ENCODE measurements at regions not wholly inside any gene's neighbourhood (a gene's known extent, or its start where the extent isn't known, plus 50 kb on each side); places are given as distances from the start of the nearest gene placed in this dataset.

GRCh38 chr9:33677506-33677809, 117.9 kb upstream of the PRSS3 start:
- Histone ChIP-seq H3K27me3 (ENCODE audit: control insufficient read depth, insufficient read depth, low read length) (peaks cover 15% of the 10 kb centered on the region), H2AFZ (ENCODE audit: low read length) (no peak overlapping the region)

GRCh38 chr9:33677961-33678360, 117.4 kb upstream of the PRSS3 start:
- DNase-seq (ENCODE audit: low read depth in 2 of 2), result no peak
- no peaks in the 10 kb centered on the region for H3K36me3 ChIP-seq (ENCODE audit: control insufficient read depth, insufficient read depth, low read length)
- H3K4me3 ChIP-seq (replicated peaks in 1 of 4; ENCODE audit: control extremely low read depth in 1 of 4, insufficient read depth in 1 of 4, low read depth in 3 of 4, low read length in 4 of 4), result peak overlapping the region in 1 of 4 experiments; percentile 63
- no peak overlapping the region for H3K4me2 ChIP-seq (ENCODE audit: extremely low read depth, insufficient read depth, low read length)
- peaks cover 18% of the 10 kb centered on the region for H3K27me3 ChIP-seq (ENCODE audit: control insufficient read depth, insufficient read depth, low read length)
- H4K20me1 ChIP-seq (ENCODE audit: control insufficient read depth, extremely low read depth, insufficient read depth, low read length), result no peaks in the 10 kb centered on the region
- H3K79me2 ChIP-seq (ENCODE audit: control insufficient read depth, insufficient read depth, low read length), result no peaks in the 10 kb centered on the region
- H3K4me1 ChIP-seq (ENCODE audit: control insufficient read depth, extremely low read depth, insufficient read depth, low read length), result no peaks in the 10 kb centered on the region
- H3K9ac ChIP-seq (ENCODE audit: insufficient read depth, low read length), result no peak overlapping the region
- no peak overlapping the region for H3K27ac ChIP-seq (ENCODE audit: insufficient read depth, low read length)
- no peak overlapping the region for H2AFZ ChIP-seq (ENCODE audit: low read length)
- H3K9me3 ChIP-seq (ENCODE audit: control insufficient read depth, insufficient read depth, low read depth, low read length), result no peaks in the 10 kb centered on the region
- TF ChIP-seq EZH2 (IDR thresholded peaks at IDR 0.05; ENCODE audit: low read length, missing control alignments) (no peak), CTCF (conservative IDR thresholded peaks at IDR 0.05 in 1 of 2, IDR thresholded peaks at IDR 0.05 in 1 of 2; ENCODE audit: low read depth in 1 of 2, low read length in 2 of 2) (no peak)

More at GRCh38 chr9:33677506-33677809, 117.9 kb upstream of the PRSS3 start:
- H3K4me2 ChIP-seq (ENCODE audit: extremely low read depth, insufficient read depth, low read length), result peak overlapping the region; percentile 75
- no peaks in the 10 kb centered on the region for H3K79me2 ChIP-seq (ENCODE audit: control insufficient read depth, insufficient read depth, low read length)
- no peaks in the 10 kb centered on the region for H3K4me1 ChIP-seq (ENCODE audit: control insufficient read depth, extremely low read depth, insufficient read depth, low read length)
- no peaks in the 10 kb centered on the region for H3K36me3 ChIP-seq (ENCODE audit: control insufficient read depth, insufficient read depth, low read length)
- H3K27ac ChIP-seq (ENCODE audit: insufficient read depth, low read length), result no peak overlapping the region
- no peak for DNase-seq (ENCODE audit: low read depth in 2 of 2)
- no peak overlapping the region for H3K9ac ChIP-seq (ENCODE audit: insufficient read depth, low read length)
- no peaks in the 10 kb centered on the region for H3K9me3 ChIP-seq (ENCODE audit: control insufficient read depth, insufficient read depth, low read depth, low read length)
- no peak for TF ChIP-seq CTCF (conservative IDR thresholded peaks at IDR 0.05 in 1 of 2, IDR thresholded peaks at IDR 0.05 in 1 of 2; ENCODE audit: low read depth in 1 of 2, low read length in 2 of 2)
- no peak for TF ChIP-seq EZH2 (IDR thresholded peaks at IDR 0.05; ENCODE audit: low read length, missing control alignments)
- no peaks in the 10 kb centered on the region for H4K20me1 ChIP-seq (ENCODE audit: control insufficient read depth, extremely low read depth, insufficient read depth, low read length)
- H3K4me3 ChIP-seq (replicated peaks in 1 of 4; ENCODE audit: control extremely low read depth in 1 of 4, insufficient read depth in 1 of 4, low read depth in 3 of 4, low read length in 4 of 4), result peak overlapping the region in 2 of 4 experiments; percentile 50 to 63

- H3K4me2 ChIP-seq (ENCODE audit: extremely low read depth, insufficient read depth, low read length), result no peak overlapping the region
- DNase-seq (ENCODE audit: low read depth in 2 of 2), result no peak
- H3K4me1 ChIP-seq (ENCODE audit: control insufficient read depth, extremely low read depth, insufficient read depth, low read length), result no peaks in the 10 kb centered on the region
- no peak overlapping the region for H3K9ac ChIP-seq (ENCODE audit: insufficient read depth, low read length)
- no peaks in the 10 kb centered on the region for H4K20me1 ChIP-seq (ENCODE audit: control insufficient read depth, extremely low read depth, insufficient read depth, low read length)
- H3K79me2 ChIP-seq (ENCODE audit: control insufficient read depth, insufficient read depth, low read length), result no peaks in the 10 kb centered on the region
- no peak overlapping the region for H2AFZ ChIP-seq (ENCODE audit: low read length)
- peaks cover 11% of the 10 kb centered on the region for H3K27me3 ChIP-seq (ENCODE audit: control insufficient read depth, insufficient read depth, low read length)
- H3K9me3 ChIP-seq (ENCODE audit: control insufficient read depth, insufficient read depth, low read depth, low read length), result no peaks in the 10 kb centered on the region
- no peak overlapping the region for H3K4me3 ChIP-seq (replicated peaks in 1 of 4; ENCODE audit: control extremely low read depth in 1 of 4, insufficient read depth in 1 of 4, low read depth in 3 of 4, low read length in 4 of 4)
- H3K36me3 ChIP-seq (ENCODE audit: control insufficient read depth, insufficient read depth, low read length), result no peaks in the 10 kb centered on the region
- no peak overlapping the region for H3K27ac ChIP-seq (ENCODE audit: insufficient read depth, low read length)
- TF ChIP-seq CTCF (conservative IDR thresholded peaks at IDR 0.05 in 1 of 2, IDR thresholded peaks at IDR 0.05 in 1 of 2; ENCODE audit: low read depth in 1 of 2, low read length in 2 of 2), result no peak
- no peak for TF ChIP-seq EZH2 (IDR thresholded peaks at IDR 0.05; ENCODE audit: low read length, missing control alignments)
Measured at GRCh38 chr9:33682551-33682950, 112.8 kb upstream of the PRSS3 start.

All from fibroblast of lung (primary cell).